Esophagus muscularis mucosa (tissue), 4 donors: ENCODE measurements at regions not wholly inside any gene's neighbourhood (a gene's known extent, or its start where the extent isn't known, plus 50 kb on each side); places are given as distances from the start of the nearest gene placed in this dataset.
A peak's percentile ranks its signal among the peaks of the same experiment; 100 is the strongest.

Experiments used
- DNase-seq: peaks from one replicate; pipeline ENCODE4 v3.0.0-alpha.2; 2017; ENCODE audit errors: extremely low spot score
- H3K27ac ChIP-seq, 4 donors: fragments of 200-600 bp; sonication (generic); replicated peaks in 1 of 4; 1 replicate in 3 of 4; 2 replicates in 1 of 4; pipeline ENCODE4 v1.5.1; 2016 to 2019; ENCODE audit warnings: mild to moderate bottlenecking in 1 of 4
- H3K27me3 ChIP-seq, 4 donors: fragments of 200-600 bp; sonication (generic); one replicate each; pipeline versions ENCODE4 v1.5.1 to v1.6.0; 2016 to 2019
- H3K36me3 ChIP-seq, 4 donors: fragments of 200-600 bp; sonication (generic); one replicate each; pipeline ENCODE4 v1.5.1; 2016 to 2019
- H3K4me1 ChIP-seq, 4 donors: fragments of 200-600 bp; sonication (generic); one replicate each; pipeline ENCODE4 v1.5.1; 2016 to 2019
- H3K4me3 ChIP-seq, 4 donors: fragments of 200-600 bp; sonication (generic); 1 replicate in 2 of 4; 2 replicates in 2 of 4; pipeline ENCODE4 v1.5.1; 2016 to 2019; ENCODE audit warnings: mild to moderate bottlenecking in 4 of 4, moderate library complexity in 1 of 4
- H3K9me3 ChIP-seq, 4 donors: fragments of 200-600 bp; sonication (generic); 1 replicate in 3 of 4; 2 replicates in 1 of 4; pipeline ENCODE4 v1.5.1; 2016 to 2019
- CTCF ChIP-seq, 3 experiments: fragments of 200-600 bp in 2 of 3; fragments of 450-650 bp in 1 of 3; sonication (generic) in 2 of 3; IDR thresholded peaks; one replicate each; pipeline ENCODE4 v1.5.1; 2017 to 2019; ENCODE audit warnings: antibody characterized with exemption in 3 of 3, mild to moderate bottlenecking in 2 of 3, moderate library complexity in 1 of 3
- EP300 ChIP-seq: sonication (generic); formaldehyde crosslinking; IDR thresholded peaks from one replicate; pipeline ENCODE4 v1.6.1; 2017; ENCODE audit warnings: antibody characterized with exemption
- POLR2A ChIP-seq: fragments of 450-650 bp; IDR thresholded peaks from one replicate; pipeline ENCODE4 v1.6.1; 2017; ENCODE audit warnings: antibody characterized with exemption, moderate library complexity, mild to moderate bottlenecking, low read depth
- POLR2AphosphoS5 ChIP-seq, 2 donors: sonication (generic); formaldehyde crosslinking; IDR thresholded peaks; one replicate each; pipeline ENCODE4 v1.6.1; 2017; ENCODE audit warnings: antibody characterized with exemption in 2 of 2
- WGBS: methylation state at CpG from one replicate; pipeline ENCODE4 v1.1.5; 2018; 5-methylcytosine and 5-hydroxymethylcytosine counted together
- intact Hi-C: fragments of 100-400 bp; cut with DNase I; formaldehyde crosslinking; loops from one replicate; pipeline ENCODE4 v1.15.1; 2023

GRCh38 chr10:29719281-29719675, 84.5 kb upstream of the SVIL start:
- Histone ChIP-seq H3K36me3 (no peaks in the 10 kb centered on the region), H3K4me1 (peaks cover 4 to 71% (median 65%) of the 10 kb centered on the region in 4 donors), H3K27ac (peak overlapping the region in 2 of 4 donors; percentile 8 to 26), H3K9me3 (peaks cover 0 to 9% (median 4%) of the 10 kb centered on the region in 4 donors), H3K4me3 (no peak overlapping the region), H3K27me3 (no peaks in the 10 kb centered on the region)
- TF ChIP-seq POLR2AphosphoS5 (IDR thresholded peaks at IDR 0.05) (no peak), CTCF (IDR thresholded peaks at IDR 0.05) (no peak), POLR2A (no peak), EP300 (no peak)
- intact Hi-C loops, result loop anchor here (10.0 kb wide), 1 partner anchor 54 kb away; no protein-coding TSS in a partner anchor
- 66% methylated on average over 4 of the region's 4 CpGs for WGBS
- no peak for DNase-seq

- Histone ChIP-seq H3K27me3 (no peaks in the 10 kb centered on the region), H3K4me3 (no peak overlapping the region), H3K9me3 (peaks cover 0 to 8% (median 4%) of the 10 kb centered on the region in 4 donors), H3K36me3 (peaks cover 0 to 17% (median 6%) of the 10 kb centered on the region in 4 donors), H3K4me1 (peaks cover 6 to 84% (median 71%) of the 10 kb centered on the region in 4 donors), H3K27ac (peak overlapping the region in 2 of 4 donors; percentile 39 to 40)
- WGBS, result 69% methylated on average over 2 of the region's 2 CpGs
- DNase-seq, result no peak
- TF ChIP-seq POLR2AphosphoS5 (IDR thresholded peaks at IDR 0.05), result peak in 1 of 2 donors; percentile 38
- no peak for TF ChIP-seq CTCF (IDR thresholded peaks at IDR 0.05)
- intact Hi-C loops, result loop anchor here (10.0 kb wide), 1 partner anchor 50 kb away; no protein-coding TSS in a partner anchor
Observed at GRCh38 chr10:29715296-29715695, 80.5 kb upstream of the SVIL start.

- TF ChIP-seq EP300, result no peak
- no peak for TF ChIP-seq CTCF (IDR thresholded peaks at IDR 0.05)
- TF ChIP-seq POLR2A, result no peak
- no peak for TF ChIP-seq POLR2AphosphoS5 (IDR thresholded peaks at IDR 0.05)
- Histone ChIP-seq H3K4me1 (peaks cover 6 to 90% (median 81%) of the 10 kb centered on the region in 4 donors), H3K27me3 (no peaks in the 10 kb centered on the region), H3K27ac (peak overlapping the region in 3 of 4 donors; percentile 6 to 40 (median 39)), H3K36me3 (peaks cover 0 to 23% (median 6%) of the 10 kb centered on the region in 4 donors), H3K4me3 (no peak overlapping the region), H3K9me3 (no peaks in the 10 kb centered on the region)
- no peak for DNase-seq
- intact Hi-C loops, result loop anchor here (10.0 kb wide), 1 partner anchor 49 kb away; no protein-coding TSS in a partner anchor
- 80% methylated on average over 9 of the region's 9 CpGs for WGBS
Observed at GRCh38 chr10:29714096-29714874, 79.5 kb upstream of the SVIL start.

- TF ChIP-seq POLR2AphosphoS5 (IDR thresholded peaks at IDR 0.05), result no peak
- TF ChIP-seq POLR2A, result no peak
- no peak for TF ChIP-seq EP300
- TF ChIP-seq CTCF (IDR thresholded peaks at IDR 0.05), result no peak
- intact Hi-C loops, result loop anchor here (10.0 kb wide), 1 partner anchor 49 kb away; no protein-coding TSS in a partner anchor
- peak overlapping the region in 3 of 4 donors; percentile 6 to 40 (median 39) for H3K27ac ChIP-seq
Observed at GRCh38 chr10:29713450-29713849, 78.7 kb upstream of the SVIL start.

More at GRCh38 chr10:29713450-29713849, 78.7 kb upstream of the SVIL start:
- peaks cover 3 to 85% (median 81%) of the 10 kb centered on the region in 4 donors for H3K4me1 ChIP-seq
- H3K9me3 ChIP-seq, result no peaks in the 10 kb centered on the region
- H3K4me3 ChIP-seq, result no peak overlapping the region
- peaks cover 0 to 26% (median 6%) of the 10 kb centered on the region in 4 donors for H3K36me3 ChIP-seq
- WGBS, result 66% methylated on average over 2 of the region's 2 CpGs
- no peaks in the 10 kb centered on the region for H3K27me3 ChIP-seq
- DNase-seq, result no peak
